Stimulated activated CD4-positive, alpha-beta T cell treated with anti-CD3 and anti-CD28 coated beads, Interleukin-4, amount 100 ng/mL, for 4 hours (primary cell): ENCODE measurements at regions not wholly inside any gene's neighbourhood (a gene's known extent, or its start where the extent isn't known, plus 50 kb on each side); places are given as distances from the start of the nearest gene placed in this dataset.

Source experiments
- DNase-seq, 2 experiments: peaks; one replicate each; pipeline ENCODE4 v3.0.0-alpha.2; 2020

GRCh38 chr5:8150791-8151190, 281.8 kb downstream of the MTRR start:
- DNase-seq = no peak

- no peak for DNase-seq
Observed at GRCh38 chr5:8156706-8157105, 287.8 kb downstream of the MTRR start.

GRCh38 chr5:8157320-8157822, 288.4 kb downstream of the MTRR start:
- no peak for DNase-seq

DNA sequence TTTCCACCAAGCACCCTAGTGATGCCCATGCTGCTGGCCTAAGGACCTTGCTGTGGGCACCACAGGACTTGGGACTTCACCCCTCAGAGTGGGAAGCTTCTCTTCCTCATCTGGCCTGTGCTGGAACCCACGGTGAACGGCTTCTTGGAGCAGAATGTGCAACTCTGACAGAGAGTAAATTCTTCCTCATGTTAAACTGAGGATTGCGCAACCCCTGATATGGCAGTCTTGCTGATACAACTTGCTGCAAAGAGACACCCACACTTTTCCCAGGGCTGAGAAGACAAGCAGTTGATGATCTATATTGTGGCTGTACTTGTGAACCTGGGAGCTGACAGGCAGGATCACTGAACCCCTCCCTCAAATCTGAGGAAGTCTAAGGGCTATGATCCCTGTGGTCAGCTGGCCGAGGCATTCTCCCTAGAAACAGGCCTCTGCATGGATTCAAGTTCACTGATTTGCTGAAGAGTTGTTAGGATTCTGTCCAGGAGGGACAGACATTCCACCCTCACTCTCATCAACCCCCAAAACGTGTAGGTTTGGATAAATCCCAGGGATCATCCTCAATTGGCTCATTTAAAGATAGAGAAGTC, 307.2 kb downstream of the MTRR start:
- DNase-seq = no peak

DNA sequence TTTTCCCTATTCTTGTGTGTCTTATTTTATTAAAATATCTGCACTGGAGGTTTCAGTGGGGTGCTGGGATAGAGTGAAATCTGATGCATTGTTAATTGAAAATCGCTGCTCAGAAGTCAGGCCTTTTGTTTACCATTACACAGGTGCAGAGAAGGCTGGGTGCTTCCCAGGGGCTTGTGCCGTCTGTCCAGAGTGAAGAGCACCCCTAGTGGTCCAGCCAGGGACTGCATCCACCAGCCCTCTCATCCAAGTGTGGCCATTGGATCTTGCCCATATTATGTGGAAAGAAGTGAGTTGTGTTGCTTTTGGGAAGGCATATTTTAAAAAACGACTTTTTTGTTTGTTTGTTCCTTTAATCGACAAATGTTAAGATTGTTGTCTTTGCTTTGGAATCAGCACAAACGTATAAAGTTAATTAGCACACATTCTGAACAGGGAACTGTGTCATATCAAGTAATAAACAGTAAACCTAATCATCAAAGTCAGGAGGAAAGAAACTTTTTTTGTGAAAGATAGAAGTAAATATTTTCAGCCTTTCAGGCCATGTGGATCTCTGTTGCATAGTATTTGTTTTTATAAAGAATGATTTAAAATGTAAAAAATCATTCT, 315.6 kb downstream of the MTRR start:
- peak in 1 of 2 experiments; percentile 21 for DNase-seq

GRCh38 chr5:8185852-8186251, 316.9 kb downstream of the MTRR start:
- DNase-seq = no peak

- DNase-seq = no peak
Observed at GRCh38 chr5:8188874-8189565, 320.1 kb downstream of the MTRR start.

GRCh38 chr5:8192840-8193239, 323.9 kb downstream of the MTRR start:
- DNase-seq = no peak

DNA sequence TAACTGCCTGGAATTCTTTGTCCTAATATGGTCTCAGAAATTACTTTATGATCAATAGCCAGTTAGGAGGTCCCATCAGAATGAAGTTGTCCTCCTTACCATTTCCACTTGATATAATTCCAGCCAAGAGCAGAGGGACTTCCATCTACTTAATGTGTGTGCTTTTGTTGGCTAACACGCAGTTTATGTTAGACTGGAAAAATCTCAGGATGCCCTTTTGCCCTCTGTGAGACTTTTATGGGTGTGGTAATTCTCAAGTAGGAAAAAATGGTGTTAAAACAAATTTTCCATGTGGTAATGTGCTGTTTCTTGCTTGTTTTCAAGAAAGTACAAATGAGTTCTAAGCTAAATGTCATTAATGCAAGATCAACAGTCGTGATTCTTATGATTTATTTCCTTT, 327.1 kb downstream of the MTRR start:
- DNase-seq = no peak

GRCh38 chr5:8208307-8208706, 339.4 kb downstream of the MTRR start:
- no peak for DNase-seq

GRCh38 chr5:8209500-8209899, 340.6 kb downstream of the MTRR start:
- DNase-seq = no peak

GRCh38 chr5:8213701-8214240, 344.8 kb downstream of the MTRR start:
- no peak for DNase-seq

GRCh38 chr5:8216921-8217320, 348.0 kb downstream of the MTRR start:
- DNase-seq = no peak

DNA sequence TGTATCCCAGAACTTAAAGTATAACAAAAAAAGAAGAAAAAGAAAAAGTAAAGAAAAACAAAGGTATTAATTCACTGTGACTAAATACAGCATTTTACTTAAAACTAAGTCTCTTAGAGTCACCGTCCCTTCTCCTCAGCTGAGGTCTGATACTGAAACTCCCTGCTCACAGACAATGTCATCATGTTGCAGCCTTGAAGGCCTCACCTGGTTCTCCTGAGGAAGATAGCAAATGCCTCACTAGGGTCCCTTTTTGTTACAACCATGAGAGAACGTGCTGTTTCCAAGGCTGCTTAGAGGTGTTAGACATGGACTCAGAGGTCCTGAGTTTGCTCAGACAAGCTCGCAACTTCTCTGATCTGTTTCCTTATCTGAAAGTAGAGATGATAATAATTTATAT, 357.2 kb downstream of the MTRR start:
- DNase-seq = no peak

DNA sequence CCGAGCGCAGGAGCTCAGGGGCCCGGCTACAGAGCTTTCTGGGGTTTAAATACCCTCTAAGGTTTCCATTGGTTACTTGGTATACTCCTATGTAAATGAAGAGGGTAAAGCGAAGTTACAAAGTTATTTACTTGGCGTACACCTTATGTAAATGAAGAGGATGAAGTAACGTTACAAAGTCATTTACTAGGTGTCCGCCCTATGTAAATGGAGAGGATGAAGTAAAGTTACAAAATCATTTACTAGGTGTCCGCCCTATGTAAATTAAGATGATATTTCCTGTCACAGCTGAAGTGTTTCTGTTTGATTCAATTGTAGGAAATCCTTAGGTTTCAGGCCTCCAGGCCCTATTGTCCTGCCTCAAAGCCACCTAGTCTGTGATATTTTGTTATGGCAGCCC, 358.2 kb downstream of the MTRR start:
- DNase-seq = no peak

DNA sequence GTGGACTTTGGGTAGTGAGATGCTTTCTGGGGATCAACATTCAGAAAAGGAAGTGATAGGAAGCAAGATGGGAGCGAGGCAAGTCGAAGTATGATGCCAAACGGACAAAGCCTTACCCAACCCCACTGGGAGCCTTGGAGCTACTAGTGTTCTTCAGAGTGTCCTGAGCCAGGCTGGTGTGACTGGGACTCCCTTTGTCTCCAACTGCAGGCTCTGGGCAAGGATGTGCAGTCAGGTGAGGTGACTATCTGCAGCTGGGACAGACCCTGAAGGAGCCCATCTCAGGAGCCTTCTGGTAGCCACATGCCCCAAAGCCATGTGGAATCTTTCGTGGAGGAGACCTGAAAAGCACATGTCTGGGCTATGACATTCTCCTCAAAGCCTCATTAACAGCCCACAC, 360.6 kb downstream of the MTRR start:
- DNase-seq = no peak

DNA sequence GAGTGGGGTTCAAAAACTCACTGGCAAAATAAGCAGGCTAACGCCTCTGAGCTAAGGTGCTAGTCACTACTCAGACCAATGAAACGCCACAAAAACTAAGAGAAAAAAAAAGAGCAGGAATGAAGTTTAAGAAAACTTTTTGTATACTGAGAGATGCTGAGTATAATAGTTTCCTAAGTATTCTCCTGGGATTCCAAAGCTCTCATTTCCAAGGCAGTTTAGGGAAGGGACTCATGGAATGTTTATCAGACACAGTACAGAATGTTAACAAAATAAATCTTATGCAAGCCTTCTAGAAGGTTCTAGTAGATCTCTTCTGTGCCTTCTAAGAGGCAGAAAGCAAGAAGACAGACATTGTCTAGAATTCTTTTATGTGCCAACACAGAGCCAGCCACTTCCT, 361.9 kb downstream of the MTRR start:
- DNase-seq = no peak

GRCh38 chr5:8233479-8233878, 364.5 kb downstream of the MTRR start:
- DNase-seq = no peak

GRCh38 chr5:8234179-8234770, 365.3 kb downstream of the MTRR start:
- no peak for DNase-seq

DNA sequence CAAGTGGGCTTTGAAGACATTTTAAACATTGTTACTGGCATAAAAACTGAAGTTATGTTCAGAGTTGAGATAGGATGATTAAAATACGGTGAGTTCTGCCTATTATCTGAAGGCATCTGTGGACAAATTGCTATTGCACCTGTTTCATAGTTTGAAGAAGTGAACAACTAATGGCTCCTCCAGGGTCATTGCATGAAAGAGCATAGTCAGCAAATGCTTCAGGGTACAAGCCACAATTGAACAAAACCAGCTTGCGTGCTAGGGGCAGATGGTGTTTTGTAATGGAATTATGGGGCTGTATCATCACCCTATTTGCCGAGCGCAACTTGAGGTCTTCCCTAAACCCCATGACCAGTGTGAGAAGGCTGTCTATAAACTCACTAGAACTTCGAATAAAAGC, 369.1 kb downstream of the MTRR start:
- no peak for DNase-seq

GRCh38 chr5:8239198-8239597, 370.2 kb downstream of the MTRR start:
- no peak for DNase-seq

DNA sequence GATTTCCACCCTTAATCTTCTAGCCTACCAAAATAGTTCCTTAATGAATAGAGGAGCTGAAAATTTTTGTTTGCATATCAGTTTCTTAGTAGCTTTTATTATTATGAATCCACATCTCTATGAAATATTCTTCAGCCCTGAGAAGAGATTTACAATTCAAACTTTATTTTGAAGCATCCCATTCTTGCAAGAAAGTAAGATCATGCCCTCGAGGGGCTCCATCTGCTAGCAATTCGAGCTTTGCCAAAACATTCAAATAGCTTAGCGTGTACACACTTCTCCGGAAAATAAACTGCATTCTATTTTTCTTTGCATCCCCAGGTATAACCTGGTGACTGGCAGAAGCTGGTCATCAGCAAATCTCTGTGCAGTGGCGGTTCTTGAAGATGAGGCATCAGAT, 370.7 kb downstream of the MTRR start:
- no peak for DNase-seq

- DNase-seq = no peak
Observed at GRCh38 chr5:8241076-8241475, 372.1 kb downstream of the MTRR start.

DNA sequence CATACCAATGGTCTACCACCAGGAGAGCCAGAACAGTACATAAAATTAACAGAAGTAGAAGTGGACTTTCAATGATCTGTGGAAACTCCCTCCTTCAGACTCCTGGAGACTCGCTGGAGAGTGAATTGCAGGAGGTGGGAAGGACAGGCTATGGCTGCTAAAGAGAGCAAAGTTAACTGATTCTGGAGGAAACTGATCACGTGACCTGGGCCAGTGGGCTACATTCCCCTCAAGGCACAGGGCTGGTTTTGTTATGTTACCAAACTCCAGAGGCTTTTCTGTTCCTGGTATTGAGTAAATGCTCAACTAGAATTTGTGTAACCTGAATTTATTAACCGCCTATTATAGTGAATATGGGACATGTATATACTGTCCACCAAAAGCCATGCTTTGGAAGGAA, 372.6 kb downstream of the MTRR start:
- no peak for DNase-seq
